HG03103 (cell line): ENCODE measurements at regions not wholly inside any gene's neighbourhood (a gene's known extent, or its start where the extent isn't known, plus 50 kb on each side); places are given as distances from the start of the nearest gene placed in this dataset.

Experiments
- ATAC-seq: cut with Tn5 transposase; IDR thresholded peaks from one replicate; pipeline ENCODE4 v1.9.1; 2021; ENCODE audit warnings: low read depth; ENCODE audit not compliant: unreplicated experiment

GRCh38 chr10:43897765-43898419, 249.2 kb upstream of the ZNF32 start:
- no peak for ATAC-seq

- no peak for ATAC-seq
Measured at GRCh38 chr10:43892062-43892770, 243.5 kb upstream of the ZNF32 start.

GRCh38 chr10:43891241-43891640, 242.6 kb upstream of the ZNF32 start:
- ATAC-seq: no peak

- ATAC-seq: no peak
Measured at GRCh38 chr10:43890124-43890523, 241.4 kb upstream of the ZNF32 start.

- ATAC-seq: no peak
Measured at GRCh38 chr10:43888586-43888985, 239.9 kb upstream of the ZNF32 start.

- ATAC-seq: no peak
Measured at GRCh38 chr10:43885842-43886241, 237.2 kb upstream of the ZNF32 start.

GRCh38 chr10:43885252-43885651, 236.6 kb upstream of the ZNF32 start:
- no peak for ATAC-seq

- ATAC-seq: no peak
Measured at GRCh38 chr10:43884501-43885105, 235.9 kb upstream of the ZNF32 start.

- ATAC-seq: no peak
Measured at GRCh38 chr10:43882711-43883110, 234.0 kb upstream of the ZNF32 start.

GRCh38 chr10:43881657-43882056, 233.0 kb upstream of the ZNF32 start:
- no peak for ATAC-seq

GRCh38 chr10:43880160-43880559, 231.5 kb upstream of the ZNF32 start:
- ATAC-seq: no peak

- ATAC-seq: no peak
Measured at GRCh38 chr10:43879742-43880141, 231.1 kb upstream of the ZNF32 start.

- no peak for ATAC-seq
Measured at GRCh38 chr10:43879162-43879561, 230.5 kb upstream of the ZNF32 start.

- no peak for ATAC-seq
Measured at GRCh38 chr10:43878386-43878785, 229.7 kb upstream of the ZNF32 start.

- no peak for ATAC-seq
Measured at GRCh38 chr10:43876976-43877375, 228.3 kb upstream of the ZNF32 start.

GRCh38 chr10:43874984-43875383, 226.3 kb upstream of the ZNF32 start:
- no peak for ATAC-seq

GRCh38 chr10:43873717-43874116, 225.0 kb upstream of the ZNF32 start:
- no peak for ATAC-seq

GRCh38 chr10:43872644-43873043, 224.0 kb upstream of the ZNF32 start:
- ATAC-seq: no peak

GRCh38 chr10:43871545-43871944, 222.9 kb upstream of the ZNF32 start:
- no peak for ATAC-seq

- no peak for ATAC-seq
Measured at GRCh38 chr10:43870968-43871439, 222.3 kb upstream of the ZNF32 start.

GRCh38 chr10:43869669-43870322, 221.1 kb upstream of the ZNF32 start:
- ATAC-seq: no peak
